GM12891 (cell line): ENCODE measurements at regions not wholly inside any gene's neighbourhood (a gene's known extent, or its start where the extent isn't known, plus 50 kb on each side); places are given as distances from the start of the nearest gene placed in this dataset.

Experiments used
- DNase-seq: peaks from one replicate; pipeline ENCODE4 v3.0.0; 2011; ENCODE audit warnings: low spot score; ENCODE audit not compliant: insufficient read length
- FAIRE-seq: peaks from 2 replicates; lab custom pipeline; 2011; peaks lifted over from hg19 to GRCh38; lab: Jason Lieb, UNC
- PAX5 ChIP-seq: IDR thresholded peaks from 2 replicates; pipeline ENCODE4 v1.6.1; 2011; ENCODE audit warnings: low read length, moderate library complexity, mild to moderate bottlenecking; ENCODE audit not compliant: insufficient read depth, severe bottlenecking
- POLR2A ChIP-seq: IDR thresholded peaks from 2 replicates; pipeline ENCODE4 v1.6.1; 2011; ENCODE audit warnings: low read depth, low read length, control low read depth
- POLR2AphosphoS5 ChIP-seq: IDR thresholded peaks from 2 replicates; pipeline ENCODE4 v1.6.1; 2011; ENCODE audit warnings: low read depth, low read length, control low read depth
- POU2F2 ChIP-seq: IDR thresholded peaks from 2 replicates; pipeline ENCODE4 v1.6.1; 2011; ENCODE audit warnings: low read depth, mild to moderate bottlenecking, control low read depth, low read length, moderate library complexity
- SPI1 ChIP-seq: IDR thresholded peaks from 2 replicates; pipeline ENCODE4 v1.6.1; 2011; ENCODE audit warnings: low read depth, low read length, control low read depth
- TAF1 ChIP-seq: IDR thresholded peaks from 2 replicates; pipeline ENCODE4 v1.6.1; 2011; ENCODE audit warnings: low read depth, low read length, control low read depth

DNA sequence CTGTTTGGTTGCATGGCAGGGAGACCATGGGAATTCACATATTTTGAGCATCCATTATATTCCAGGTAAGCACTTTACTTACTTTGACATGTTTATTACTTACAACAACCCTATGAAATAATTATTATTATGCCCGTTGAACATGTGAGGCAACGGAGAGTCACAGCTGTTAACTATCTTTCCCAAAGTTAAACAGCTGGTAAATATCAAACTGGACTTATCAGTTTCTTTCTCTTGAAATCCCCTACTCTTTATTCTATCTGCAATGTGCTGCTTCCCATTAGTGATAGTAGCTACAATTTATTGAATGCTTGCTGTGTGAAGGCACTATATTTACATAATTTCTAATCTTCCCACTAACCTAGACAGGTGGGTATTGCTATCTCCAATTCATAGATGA is 847.7 kb upstream of the MAP3K7 start:
- TF ChIP-seq TAF1 (no peak), SPI1 (no peak), POLR2AphosphoS5 (no peak), POU2F2 (no peak), POLR2A (no peak), PAX5 (no peak)
- DNase-seq, result no peak
- FAIRE-seq, result no peak

DNA sequence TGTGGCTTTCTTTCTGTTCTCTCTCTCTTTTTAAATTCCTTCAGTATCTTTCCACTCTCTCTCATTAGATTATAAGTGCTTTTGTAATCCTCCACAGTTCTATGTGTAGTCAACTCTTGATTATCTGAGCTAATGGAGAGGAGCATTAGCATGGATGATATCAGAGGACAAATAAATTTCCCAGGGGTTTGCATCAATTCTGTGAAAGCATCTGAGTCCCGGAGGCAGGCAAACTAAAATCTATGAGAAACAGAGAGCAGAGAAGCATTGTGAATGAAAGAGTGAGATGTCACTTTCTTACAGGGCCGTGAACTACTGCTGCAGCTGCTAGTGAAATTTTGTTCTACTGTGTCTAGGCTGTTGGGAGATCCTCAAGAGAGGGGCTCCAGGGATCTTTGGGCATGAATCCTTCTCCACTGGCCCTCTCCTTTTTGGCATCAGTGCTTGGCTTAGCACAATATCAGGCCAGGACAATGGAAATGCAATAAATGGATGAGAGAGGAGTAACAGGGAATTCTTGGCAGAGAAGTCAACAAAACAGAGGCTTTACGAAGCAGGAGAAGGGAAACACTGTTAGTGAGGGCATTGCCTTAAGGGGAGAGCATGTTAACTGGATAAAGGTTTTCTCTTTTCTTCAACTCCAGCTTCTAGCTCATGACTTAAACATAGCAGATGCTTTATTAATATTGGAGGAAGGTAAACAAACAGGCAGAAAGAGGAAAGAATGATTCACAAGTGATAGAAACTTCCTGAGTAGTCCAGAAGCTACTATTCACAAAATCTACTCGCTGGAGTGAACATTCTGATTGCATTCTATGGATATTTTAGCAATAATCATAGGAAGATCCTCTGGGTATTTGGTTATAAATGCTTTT is 847.0 kb upstream of the MAP3K7 start:
- DNase-seq (no peak), FAIRE-seq (no peak)
- TF ChIP-seq POLR2A (no peak), POLR2AphosphoS5 (no peak), SPI1 (no peak), TAF1 (no peak), PAX5 (no peak), POU2F2 (no peak)

DNA sequence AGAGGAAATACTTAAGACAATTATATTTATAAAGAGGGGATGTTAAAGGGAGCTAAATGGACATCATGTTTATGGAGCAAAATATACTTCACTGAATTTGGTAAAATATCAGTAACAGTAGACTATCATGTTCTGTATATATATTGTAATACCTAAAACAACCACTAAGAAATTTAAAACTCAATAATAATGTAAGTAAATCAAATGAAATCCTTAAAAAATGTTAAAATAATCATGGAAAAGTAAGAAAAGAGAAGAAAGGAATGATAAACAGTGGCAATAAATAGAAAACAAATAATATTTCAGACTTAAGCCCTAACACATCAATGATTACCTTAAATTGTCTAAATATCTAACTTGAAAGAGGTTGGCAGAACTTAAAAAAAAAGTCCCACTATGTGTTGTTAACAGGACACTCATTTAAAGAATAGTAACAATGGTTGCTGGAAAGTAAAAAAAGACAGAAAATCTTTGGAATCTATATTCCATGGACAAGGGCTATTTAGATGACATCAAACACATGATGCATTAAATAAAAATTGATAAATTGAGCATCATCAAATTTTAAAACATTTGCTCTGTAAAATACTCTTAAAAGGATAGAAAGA is 842.2 kb upstream of the MAP3K7 start:
- no peak for FAIRE-seq

DNA sequence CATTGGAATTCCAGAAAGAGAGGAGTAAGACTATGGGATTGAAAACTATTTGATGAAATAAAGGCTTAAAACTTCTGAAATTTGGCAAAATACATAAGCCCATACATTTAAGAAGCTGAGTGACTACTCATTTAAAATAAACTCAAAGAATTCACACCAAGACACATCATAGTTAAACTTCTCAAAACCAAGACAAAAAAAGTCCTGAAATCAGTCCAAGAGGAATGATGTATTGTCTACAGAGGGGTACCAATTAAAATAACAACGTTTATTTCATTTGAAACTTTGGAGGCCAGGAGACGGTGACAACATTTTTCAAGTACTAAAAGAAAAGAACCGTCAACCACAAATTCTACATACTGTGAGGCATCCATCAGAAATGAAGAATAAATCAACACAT is 841.4 kb upstream of the MAP3K7 start:
- TF ChIP-seq POLR2A (no peak), POLR2AphosphoS5 (no peak), POU2F2 (no peak), TAF1 (no peak), SPI1 (no peak), PAX5 (no peak)
- no peak for DNase-seq
- FAIRE-seq, result no peak

More for the DNA sequence above, 842.2 kb upstream of the MAP3K7 start:
- DNase-seq, result no peak
- no peak for TF ChIP-seq POU2F2
- no peak for TF ChIP-seq SPI1
- TF ChIP-seq PAX5, result no peak
- no peak for TF ChIP-seq POLR2AphosphoS5
- no peak for TF ChIP-seq TAF1
- no peak for TF ChIP-seq POLR2A

DNA sequence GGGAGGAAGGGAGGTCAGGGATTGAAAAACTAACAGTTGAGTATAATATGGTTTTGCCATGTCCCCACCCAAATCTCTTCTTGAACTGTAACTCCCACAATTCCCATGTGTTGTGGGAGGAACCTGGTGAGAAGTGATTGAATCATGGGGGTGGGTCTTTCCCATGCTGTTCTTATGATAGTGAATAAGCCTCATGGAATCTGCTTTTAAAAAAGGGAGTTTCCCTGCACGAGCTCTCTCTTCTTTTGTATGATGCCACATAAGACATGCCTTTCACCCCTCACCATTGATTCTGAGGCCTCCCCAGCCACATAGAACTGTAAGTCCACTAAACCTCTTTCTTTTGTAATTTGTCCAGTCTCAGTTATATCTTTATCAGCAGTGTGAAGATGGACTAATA is 833.4 kb upstream of the MAP3K7 start:
- DNase-seq (no peak), FAIRE-seq (no peak)
- TF ChIP-seq PAX5 (no peak), POLR2AphosphoS5 (no peak), POU2F2 (no peak), TAF1 (no peak), POLR2A (no peak), SPI1 (no peak)

DNA sequence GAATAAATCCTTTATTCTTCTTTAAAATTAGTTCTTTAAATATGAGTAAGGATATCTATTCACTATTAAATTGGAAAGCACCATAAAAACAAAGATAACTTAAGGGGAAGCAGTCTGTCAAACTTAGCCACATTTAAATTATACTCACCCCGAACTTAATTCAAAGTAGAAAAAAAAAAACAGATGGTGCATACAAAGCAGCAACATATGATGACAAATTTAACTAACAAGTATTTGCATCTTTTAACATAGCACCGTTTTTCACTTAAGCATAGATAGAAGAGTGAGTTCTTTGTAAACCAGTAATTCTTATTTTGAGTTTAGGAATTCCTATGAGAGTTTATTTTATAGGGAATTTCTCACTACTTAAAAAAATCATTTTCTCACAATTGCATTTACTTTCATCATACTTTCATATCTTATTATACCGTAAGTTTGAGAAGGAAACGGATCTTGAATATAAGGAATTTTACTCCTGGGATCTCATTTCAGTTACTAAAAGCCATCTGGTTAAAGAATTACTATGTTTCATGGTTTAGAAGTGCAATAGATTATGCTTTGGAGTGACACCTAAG is 828.2 kb upstream of the MAP3K7 start:
- DNase-seq, result no peak
- TF ChIP-seq SPI1 (no peak), TAF1 (no peak), POLR2A (no peak), POU2F2 (no peak), PAX5 (no peak)
- no peak for FAIRE-seq

DNA sequence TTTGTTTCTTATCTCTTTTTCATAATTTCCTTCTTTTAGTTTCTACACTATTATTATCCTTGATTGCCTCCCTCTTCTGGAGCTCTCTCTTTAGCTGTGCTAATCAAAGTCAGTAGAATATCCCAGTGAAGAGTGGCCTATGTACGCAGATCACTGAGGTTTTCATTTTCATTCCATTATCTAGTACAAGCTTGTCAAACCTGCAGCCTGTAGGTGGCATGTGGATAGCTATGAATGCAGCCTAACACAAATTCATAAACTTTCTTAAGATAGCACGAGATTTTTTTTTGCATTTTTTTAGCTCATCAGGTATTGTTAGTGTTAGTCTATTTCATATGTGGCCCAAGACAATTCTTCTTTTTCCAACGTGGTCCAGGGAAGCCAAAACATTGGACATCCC is 825.7 kb upstream of the MAP3K7 start:
- DNase-seq, result no peak
- TF ChIP-seq POU2F2, result no peak
- no peak for TF ChIP-seq PAX5
- no peak for TF ChIP-seq SPI1
- TF ChIP-seq TAF1, result no peak
- no peak for TF ChIP-seq POLR2A
- TF ChIP-seq POLR2AphosphoS5, result no peak
- FAIRE-seq, result no peak

DNA sequence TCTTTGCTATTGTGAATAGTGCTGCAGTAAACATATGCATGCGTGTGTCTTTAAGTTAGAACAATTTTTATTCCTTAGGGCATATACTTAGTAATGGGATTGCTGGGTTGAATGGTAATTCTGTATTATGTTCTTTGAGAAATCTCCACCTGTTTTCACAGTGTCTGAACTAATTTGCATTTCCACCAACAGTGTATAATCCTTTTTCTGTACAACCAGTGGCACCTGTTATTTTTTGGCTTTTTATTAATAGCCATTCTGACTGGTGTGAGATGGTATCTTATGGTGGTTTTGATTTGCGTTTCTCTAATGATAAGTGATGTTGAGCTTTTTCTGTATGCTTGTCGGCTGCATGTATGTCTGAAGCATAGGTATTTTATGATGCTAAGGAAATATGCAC is 820.8 kb upstream of the MAP3K7 start:
- no peak for FAIRE-seq
- DNase-seq, result no peak
- TF ChIP-seq POLR2AphosphoS5, result no peak
- no peak for TF ChIP-seq PAX5
- TF ChIP-seq POU2F2, result no peak
- no peak for TF ChIP-seq POLR2A
- TF ChIP-seq TAF1, result no peak
- TF ChIP-seq SPI1, result no peak

DNA sequence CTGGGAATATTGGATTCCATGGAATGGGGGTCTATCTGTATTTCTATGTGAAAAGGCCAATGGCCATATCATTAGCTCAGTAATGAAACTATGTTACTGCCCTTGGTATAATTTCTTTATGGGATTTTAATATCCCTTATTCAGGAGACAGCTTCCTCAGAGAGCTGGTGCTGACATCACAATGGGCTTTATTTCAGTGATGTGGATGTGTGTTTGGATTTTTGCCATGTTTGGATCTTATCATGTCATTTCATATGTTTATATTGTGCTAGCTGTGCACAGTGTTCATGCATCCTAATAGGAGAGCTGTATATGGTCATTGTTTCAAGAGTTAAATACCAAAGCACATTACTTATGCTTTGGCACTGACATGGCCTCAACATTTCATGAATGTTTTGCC is 806.1 kb upstream of the MAP3K7 start:
- TF ChIP-seq PAX5 (no peak), POLR2AphosphoS5 (no peak), TAF1 (no peak), POLR2A (no peak)
- DNase-seq, result no peak
- no peak for FAIRE-seq
